Liver (tissue), 8 donors: ENCODE measurements at regions not wholly inside any gene's neighbourhood (a gene's known extent, or its start where the extent isn't known, plus 50 kb on each side); places are given as distances from the start of the nearest gene placed in this dataset.

ENCODE experiments used
- DNase-seq: peaks from one replicate; pipeline ENCODE4 v3.0.0-alpha.2; 2017; ENCODE audit warnings: low spot score
- H3K27ac ChIP-seq, 2 donors: one replicate each; pipeline ENCODE4 v1.7.0; 2013; ENCODE audit warnings: inconsistent platforms in 2 of 2, low read length in 2 of 2, control low read depth in 1 of 2, low read depth in 1 of 2, mild to moderate bottlenecking in 1 of 2
- H3K27me3 ChIP-seq, 4 donors: one replicate each; pipeline versions ENCODE4 v1.6.1 to v1.7.0; 2013; ENCODE audit warnings: low read length in 3 of 4, inconsistent platforms in 1 of 4, mild to moderate bottlenecking in 1 of 4, moderate library complexity in 1 of 4; ENCODE audit not compliant: control insufficient read depth in 4 of 4, insufficient read depth in 4 of 4
- H3K36me3 ChIP-seq, 4 donors: one replicate each; pipeline versions ENCODE4 v1.6.1 to v1.7.0; 2013; ENCODE audit warnings: low read length in 3 of 4, mild to moderate bottlenecking in 3 of 4, low read depth in 1 of 4, moderate library complexity in 1 of 4; ENCODE audit not compliant: control insufficient read depth in 4 of 4, insufficient read depth in 3 of 4
- H3K4me1 ChIP-seq, 4 donors: one replicate each; pipeline versions ENCODE4 v1.6.1 to v1.7.0; 2013; ENCODE audit warnings: low read length in 3 of 4, mild to moderate bottlenecking in 3 of 4, moderate library complexity in 1 of 4; ENCODE audit not compliant: control insufficient read depth in 4 of 4, insufficient read depth in 4 of 4
- H3K4me3 ChIP-seq, 3 donors: one replicate each; pipeline versions ENCODE4 v1.6.1 to v1.7.0; 2013; ENCODE audit warnings: low read length in 3 of 3, control low read depth in 1 of 3, low read depth in 1 of 3, mild to moderate bottlenecking in 1 of 3
- H3K9ac ChIP-seq, 2 donors: one replicate each; pipeline ENCODE4 v1.7.0; 2013; ENCODE audit warnings: low read length in 2 of 2, mild to moderate bottlenecking in 2 of 2, moderate library complexity in 2 of 2, control low read depth in 1 of 2, low read depth in 1 of 2
- H3K9me3 ChIP-seq, 4 donors: one replicate each; pipeline versions ENCODE4 v1.6.1 to v1.7.0; 2013; ENCODE audit warnings: low read length in 3 of 4; ENCODE audit not compliant: control insufficient read depth in 4 of 4
- ATF3 ChIP-seq: IDR thresholded peaks from 2 replicates; pipeline ENCODE4 v1.6.1; 2016; ENCODE audit warnings: antibody characterized with exemption
- EGR1 ChIP-seq, 2 donors: IDR thresholded peaks; 2 replicates each; pipeline ENCODE4 v1.6.1; 2016 to 2018; ENCODE audit warnings: antibody characterized with exemption in 2 of 2, low read depth in 2 of 2
- FOXA1 ChIP-seq: IDR thresholded peaks from 2 replicates; pipeline ENCODE4 v1.6.1; 2016; ENCODE audit warnings: antibody characterized with exemption
- FOXA2 ChIP-seq: IDR thresholded peaks from 2 replicates; pipeline ENCODE4 v1.6.1; 2016; ENCODE audit warnings: antibody characterized with exemption
- GABPA ChIP-seq, 2 donors: IDR thresholded peaks in 1 of 2; conservative IDR thresholded peaks in 1 of 2; 2 replicates each; pipeline ENCODE4 v1.6.1; 2016; ENCODE audit warnings: antibody characterized with exemption in 2 of 2, mild to moderate bottlenecking in 1 of 2, moderate library complexity in 1 of 2
- HNF4A ChIP-seq, 2 donors: conservative IDR thresholded peaks; 2 replicates each; pipeline ENCODE4 v1.6.1; 2016; ENCODE audit warnings: antibody characterized with exemption in 2 of 2, mild to moderate bottlenecking in 2 of 2
- HNF4G ChIP-seq: IDR thresholded peaks from 2 replicates; pipeline ENCODE4 v1.6.1; 2016; ENCODE audit warnings: antibody characterized with exemption
- JUND ChIP-seq, 2 donors: IDR thresholded peaks; 2 replicates each; pipeline ENCODE4 v1.6.1; 2016; ENCODE audit warnings: antibody characterized with exemption in 2 of 2
- NR2F2 ChIP-seq: IDR thresholded peaks from 2 replicates; pipeline ENCODE4 v1.6.1; 2016; ENCODE audit warnings: antibody characterized with exemption
- REST ChIP-seq: IDR thresholded peaks from 2 replicates; pipeline ENCODE4 v1.6.1; 2016; ENCODE audit warnings: antibody characterized with exemption, mild to moderate bottlenecking
- RXRA ChIP-seq, 2 donors: IDR thresholded peaks; 2 replicates each; pipeline ENCODE4 v1.6.1; 2017 to 2018; ENCODE audit warnings: antibody characterized with exemption in 2 of 2, mild to moderate bottlenecking in 1 of 2
- SP1 ChIP-seq: IDR thresholded peaks from 2 replicates; pipeline ENCODE4 v1.6.1; 2018; ENCODE audit warnings: antibody characterized with exemption, mild to moderate bottlenecking
- TAF1 ChIP-seq: conservative IDR thresholded peaks from 2 replicates; pipeline ENCODE4 v1.6.1; 2016; ENCODE audit warnings: antibody characterized with exemption, mild to moderate bottlenecking
- YY1 ChIP-seq: IDR thresholded peaks from 2 replicates; pipeline ENCODE4 v1.6.1; 2016; ENCODE audit warnings: antibody characterized with exemption, mild to moderate bottlenecking
- WGBS: extraction: QIAGEN DNeasy Blood & Tissue Kit; methylation state at CpG from one replicate; pipeline ENCODE4 v1.1.7; 2013; 5-methylcytosine and 5-hydroxymethylcytosine counted together
- TF ChIP-seq, protein P1 (sequence below): IDR thresholded peaks from 2 replicates; pipeline ENCODE4 v1.6.1; 2016; ENCODE audit warnings: antibody characterized with exemption
- TF ChIP-seq, protein P2 (sequence below): fragments of 150-350 bp; IDR thresholded peaks from 2 replicates; pipeline ENCODE4 v1.5.1; 2017; ENCODE audit warnings: improper control_type of control experiment, low read depth, low read length; ENCODE audit not compliant: missing input control
- TF ChIP-seq, protein P3 (sequence below): IDR thresholded peaks from 2 replicates; pipeline ENCODE4 v1.6.1; 2016; ENCODE audit warnings: antibody characterized with exemption
- donor health status: healthy.
- donor health status: healthy.
- donor health status: healthy.
- donor health status: healthy.
- donor health status: healthy.

- no peak for TF ChIP-seq HNF4A (conservative IDR thresholded peaks at IDR 0.05)
- no peak for TF ChIP-seq GABPA (IDR thresholded peaks at IDR 0.05 in 1 of 2, conservative IDR thresholded peaks at IDR 0.05 in 1 of 2)
- TF ChIP-seq, protein P1, sequence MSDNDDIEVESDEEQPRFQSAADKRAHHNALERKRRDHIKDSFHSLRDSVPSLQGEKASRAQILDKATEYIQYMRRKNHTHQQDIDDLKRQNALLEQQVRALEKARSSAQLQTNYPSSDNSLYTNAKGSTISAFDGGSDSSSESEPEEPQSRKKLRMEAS = no peak
- no peak for TF ChIP-seq YY1
- TF ChIP-seq ATF3 = no peak
- TF ChIP-seq RXRA (IDR thresholded peaks at IDR 0.05) = no peak
- TF ChIP-seq FOXA2 = no peak
- no peak for TF ChIP-seq HNF4G
Measured at GRCh38 chr13:22289711-22290110, 618.8 kb downstream of the FGF9 start (continued).

GRCh38 chr13:22298530-22298929, 627.7 kb downstream of the FGF9 start:
- H3K36me3 ChIP-seq = no peaks in the 10 kb centered on the region
- 81% methylated on average over 3 of the region's 3 CpGs for WGBS
- H3K27ac ChIP-seq = no peak overlapping the region
- H3K9me3 ChIP-seq = no peaks in the 10 kb centered on the region
- TF ChIP-seq FOXA1 = no peak
- TF ChIP-seq JUND (IDR thresholded peaks at IDR 0.05) = no peak
- no peak for TF ChIP-seq HNF4G
- TF ChIP-seq, protein P1 = no peak
- no peak for TF ChIP-seq YY1
- no peak for TF ChIP-seq GABPA (IDR thresholded peaks at IDR 0.05 in 1 of 2, conservative IDR thresholded peaks at IDR 0.05 in 1 of 2)
- no peak for TF ChIP-seq HNF4A (conservative IDR thresholded peaks at IDR 0.05)
- no peak for TF ChIP-seq SP1
- no peak for TF ChIP-seq RXRA (IDR thresholded peaks at IDR 0.05)
- TF ChIP-seq EGR1 (IDR thresholded peaks at IDR 0.05; ENCODE audit: low read depth in 2 of 2) = no peak
- TF ChIP-seq, protein P2, sequence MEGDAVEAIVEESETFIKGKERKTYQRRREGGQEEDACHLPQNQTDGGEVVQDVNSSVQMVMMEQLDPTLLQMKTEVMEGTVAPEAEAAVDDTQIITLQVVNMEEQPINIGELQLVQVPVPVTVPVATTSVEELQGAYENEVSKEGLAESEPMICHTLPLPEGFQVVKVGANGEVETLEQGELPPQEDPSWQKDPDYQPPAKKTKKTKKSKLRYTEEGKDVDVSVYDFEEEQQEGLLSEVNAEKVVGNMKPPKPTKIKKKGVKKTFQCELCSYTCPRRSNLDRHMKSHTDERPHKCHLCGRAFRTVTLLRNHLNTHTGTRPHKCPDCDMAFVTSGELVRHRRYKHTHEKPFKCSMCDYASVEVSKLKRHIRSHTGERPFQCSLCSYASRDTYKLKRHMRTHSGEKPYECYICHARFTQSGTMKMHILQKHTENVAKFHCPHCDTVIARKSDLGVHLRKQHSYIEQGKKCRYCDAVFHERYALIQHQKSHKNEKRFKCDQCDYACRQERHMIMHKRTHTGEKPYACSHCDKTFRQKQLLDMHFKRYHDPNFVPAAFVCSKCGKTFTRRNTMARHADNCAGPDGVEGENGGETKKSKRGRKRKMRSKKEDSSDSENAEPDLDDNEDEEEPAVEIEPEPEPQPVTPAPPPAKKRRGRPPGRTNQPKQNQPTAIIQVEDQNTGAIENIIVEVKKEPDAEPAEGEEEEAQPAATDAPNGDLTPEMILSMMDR = no peak
- no peaks in the 10 kb centered on the region for H3K4me1 ChIP-seq
- H3K9ac ChIP-seq = no peak overlapping the region
- H3K27me3 ChIP-seq = no peaks in the 10 kb centered on the region
- H3K4me3 ChIP-seq = no peak overlapping the region
- DNase-seq = no peak

GRCh38 chr13:22311734-22312404, 641.0 kb downstream of the FGF9 start:
- whole genome bisulfite sequencing = 68% methylated on average over 6 of the region's 6 CpGs

More at GRCh38 chr13:22311734-22312404, 641.0 kb downstream of the FGF9 start:
- Histone ChIP-seq H3K9ac (no peak overlapping the region), H3K36me3 (no peaks in the 10 kb centered on the region), H3K4me1 (no peaks in the 10 kb centered on the region), H3K27ac (no peak overlapping the region), H3K27me3 (no peaks in the 10 kb centered on the region), H3K4me3 (no peak overlapping the region), H3K9me3 (no peaks in the 10 kb centered on the region)
- TF ChIP-seq FOXA2 = no peak
- TF ChIP-seq SP1 = no peak
- no peak for TF ChIP-seq JUND (IDR thresholded peaks at IDR 0.05)
- TF ChIP-seq TAF1 = no peak
- no peak for TF ChIP-seq NR2F2
- TF ChIP-seq, protein P3, sequence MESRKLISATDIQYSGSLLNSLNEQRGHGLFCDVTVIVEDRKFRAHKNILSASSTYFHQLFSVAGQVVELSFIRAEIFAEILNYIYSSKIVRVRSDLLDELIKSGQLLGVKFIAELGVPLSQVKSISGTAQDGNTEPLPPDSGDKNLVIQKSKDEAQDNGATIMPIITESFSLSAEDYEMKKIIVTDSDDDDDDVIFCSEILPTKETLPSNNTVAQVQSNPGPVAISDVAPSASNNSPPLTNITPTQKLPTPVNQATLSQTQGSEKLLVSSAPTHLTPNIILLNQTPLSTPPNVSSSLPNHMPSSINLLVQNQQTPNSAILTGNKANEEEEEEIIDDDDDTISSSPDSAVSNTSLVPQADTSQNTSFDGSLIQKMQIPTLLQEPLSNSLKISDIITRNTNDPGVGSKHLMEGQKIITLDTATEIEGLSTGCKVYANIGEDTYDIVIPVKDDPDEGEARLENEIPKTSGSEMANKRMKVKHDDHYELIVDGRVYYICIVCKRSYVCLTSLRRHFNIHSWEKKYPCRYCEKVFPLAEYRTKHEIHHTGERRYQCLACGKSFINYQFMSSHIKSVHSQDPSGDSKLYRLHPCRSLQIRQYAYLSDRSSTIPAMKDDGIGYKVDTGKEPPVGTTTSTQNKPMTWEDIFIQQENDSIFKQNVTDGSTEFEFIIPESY = no peak
- TF ChIP-seq HNF4G = no peak
- TF ChIP-seq, protein P1 = no peak
- no peak for TF ChIP-seq ATF3
- no peak for TF ChIP-seq YY1
- no peak for TF ChIP-seq FOXA1
- no peak for TF ChIP-seq REST
- no peak for DNase-seq
